Thyroid gland (tissue), 4 donors: ENCODE measurements at regions not wholly inside any gene's neighbourhood (a gene's known extent, or its start where the extent isn't known, plus 50 kb on each side); places are given as distances from the start of the nearest gene placed in this dataset.
A peak's percentile ranks its signal among the peaks of the same experiment; 100 is the strongest.
"Not testable (repeated sequence)": the region's sequence is repeated elsewhere in the genome, so short reads cannot be mapped to it uniquely, and the experiment has no call there.

Source experiments
- DNase-seq, 2 donors: peaks; one replicate each; pipeline ENCODE4 v3.0.0-alpha.2; 2019
- H3K27ac ChIP-seq, 3 donors: fragments of 200-600 bp; sonication (generic); 1 replicate in 2 of 3; 2 replicates in 1 of 3; pipeline ENCODE4 v1.5.1; 2016 to 2019; ENCODE audit warnings: mild to moderate bottlenecking in 1 of 3, moderate library complexity in 1 of 3
- H3K27me3 ChIP-seq: fragments of 200-600 bp; sonication (generic); one replicate; pipeline ENCODE4 v1.5.1; 2019
- H3K36me3 ChIP-seq, 2 donors: fragments of 200-600 bp; sonication (generic); one replicate each; pipeline ENCODE4 v1.5.1; 2016 to 2019
- H3K4me1 ChIP-seq, 2 donors: fragments of 200-600 bp; sonication (generic); one replicate each; pipeline ENCODE4 v1.5.1; 2017 to 2019
- H3K4me3 ChIP-seq, 3 donors: fragments of 200-600 bp; sonication (generic); replicated peaks in 1 of 3; 1 replicate in 2 of 3; 2 replicates in 1 of 3; pipeline ENCODE4 v1.5.1; 2016; ENCODE audit warnings: mild to moderate bottlenecking in 1 of 3
- H3K9me3 ChIP-seq: fragments of 200-600 bp; sonication (generic); one replicate; pipeline ENCODE4 v1.5.1; 2017
- POLR2A ChIP-seq, 2 donors: fragments of 450-650 bp; IDR thresholded peaks; one replicate each; pipeline ENCODE4 v1.6.1; 2017; ENCODE audit warnings: antibody characterized with exemption in 2 of 2, mild to moderate bottlenecking in 2 of 2, moderate library complexity in 1 of 2
- WGBS, 2 donors: methylation state at CpG; one replicate each; pipeline ENCODE4 v1.1.5; 2017; 5-methylcytosine and 5-hydroxymethylcytosine counted together
- intact Hi-C: fragments of 100-400 bp; cut with DNase I; formaldehyde crosslinking; loops from one replicate; pipeline ENCODE4 v1.15.1; 2023
- TF ChIP-seq, protein P1 (sequence below), 6 experiments: fragments of 200-600 bp in 3 of 6; fragments of 450-650 bp in 3 of 6; sonication (generic) in 3 of 6; IDR thresholded peaks; one replicate each; pipeline ENCODE4 v1.5.1; 2016 to 2019; ENCODE audit warnings: antibody characterized with exemption in 6 of 6, mild to moderate bottlenecking in 2 of 6, inconsistent platforms in 1 of 6, moderate library complexity in 1 of 6

DNA sequence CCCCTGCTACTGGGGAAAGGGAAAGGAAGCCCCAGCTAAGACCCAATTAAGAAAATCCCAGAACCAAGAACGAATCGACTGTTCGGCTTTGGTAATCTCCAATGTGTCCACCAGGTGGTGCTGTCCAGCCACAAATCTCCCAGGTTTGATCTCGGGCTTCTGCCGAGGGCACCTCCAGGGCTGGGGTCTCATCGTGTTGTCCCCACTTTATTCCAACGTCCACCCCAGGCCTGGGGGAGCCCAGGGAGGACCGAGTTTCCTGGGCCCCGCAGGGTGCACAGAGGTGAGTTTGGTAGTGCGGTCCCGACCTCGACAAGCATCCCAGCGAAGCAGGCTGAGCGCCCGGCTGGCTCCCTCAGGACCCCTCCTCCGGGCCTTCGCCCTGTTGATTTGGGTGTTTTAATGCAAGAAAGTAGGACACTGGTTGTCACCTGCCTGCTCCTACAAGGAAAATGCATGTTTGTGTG is 185.1 kb downstream of the GOLGA6L6 start:
- H3K27me3 ChIP-seq = no peaks in the 10 kb centered on the region
- DNase-seq = peak in 1 of 2 donors; percentile 43
- 70 to 72% methylated on average over 17 of the region's 17 CpGs for WGBS, 2 donors
- no peaks in the 10 kb centered on the region for H3K36me3 ChIP-seq
- H3K9me3 ChIP-seq = no peaks in the 10 kb centered on the region
- TF ChIP-seq POLR2A (IDR thresholded peaks at IDR 0.05) = no peak
- TF ChIP-seq, protein P1, sequence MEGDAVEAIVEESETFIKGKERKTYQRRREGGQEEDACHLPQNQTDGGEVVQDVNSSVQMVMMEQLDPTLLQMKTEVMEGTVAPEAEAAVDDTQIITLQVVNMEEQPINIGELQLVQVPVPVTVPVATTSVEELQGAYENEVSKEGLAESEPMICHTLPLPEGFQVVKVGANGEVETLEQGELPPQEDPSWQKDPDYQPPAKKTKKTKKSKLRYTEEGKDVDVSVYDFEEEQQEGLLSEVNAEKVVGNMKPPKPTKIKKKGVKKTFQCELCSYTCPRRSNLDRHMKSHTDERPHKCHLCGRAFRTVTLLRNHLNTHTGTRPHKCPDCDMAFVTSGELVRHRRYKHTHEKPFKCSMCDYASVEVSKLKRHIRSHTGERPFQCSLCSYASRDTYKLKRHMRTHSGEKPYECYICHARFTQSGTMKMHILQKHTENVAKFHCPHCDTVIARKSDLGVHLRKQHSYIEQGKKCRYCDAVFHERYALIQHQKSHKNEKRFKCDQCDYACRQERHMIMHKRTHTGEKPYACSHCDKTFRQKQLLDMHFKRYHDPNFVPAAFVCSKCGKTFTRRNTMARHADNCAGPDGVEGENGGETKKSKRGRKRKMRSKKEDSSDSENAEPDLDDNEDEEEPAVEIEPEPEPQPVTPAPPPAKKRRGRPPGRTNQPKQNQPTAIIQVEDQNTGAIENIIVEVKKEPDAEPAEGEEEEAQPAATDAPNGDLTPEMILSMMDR (IDR thresholded peaks at IDR 0.05) = peak; percentile 22 to 84 (median 48)
- H3K4me3 ChIP-seq = no peak overlapping the region
- intact Hi-C loops = no loop called here
- no peaks in the 10 kb centered on the region for H3K4me1 ChIP-seq
- H3K27ac ChIP-seq = no peak overlapping the region

DNA sequence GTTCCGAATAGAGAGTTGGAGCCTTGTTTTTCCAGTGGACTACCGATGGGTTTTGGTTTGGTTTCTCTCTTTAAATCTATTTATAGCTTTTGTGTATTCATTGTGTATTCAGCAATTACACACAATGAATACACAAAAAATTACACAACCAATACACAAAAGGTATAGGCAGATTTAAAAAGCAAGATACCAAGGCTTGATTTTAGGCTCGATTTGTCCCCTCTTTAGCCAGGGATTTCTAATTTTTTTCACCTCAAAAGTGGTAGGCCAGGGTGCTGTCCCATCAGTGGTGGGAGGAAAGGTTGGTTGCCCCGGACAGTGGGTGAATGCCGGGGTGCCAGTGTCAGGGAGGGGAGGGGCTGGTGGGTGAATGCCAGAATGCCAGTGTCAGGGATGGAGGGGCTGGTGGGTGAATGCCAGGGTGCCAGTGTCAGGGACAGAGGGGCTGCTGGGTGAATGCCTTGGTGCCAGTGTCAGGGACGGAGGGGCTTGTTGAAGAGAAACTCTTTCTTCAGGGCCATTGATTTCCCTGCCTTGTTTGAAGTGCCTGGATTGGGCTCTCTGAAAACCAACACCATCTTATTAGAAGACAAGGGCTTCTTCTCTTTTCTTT is 186.2 kb downstream of the GOLGA6L6 start:
- intact Hi-C loops = no loop called here
- TF ChIP-seq, protein P1 (IDR thresholded peaks at IDR 0.05) = no peak
- TF ChIP-seq POLR2A (IDR thresholded peaks at IDR 0.05) = no peak
- Histone ChIP-seq H3K4me1 (no peaks in the 10 kb centered on the region), H3K9me3 (no peaks in the 10 kb centered on the region), H3K27ac (no peak overlapping the region), H3K27me3 (no peaks in the 10 kb centered on the region), H3K36me3 (no peaks in the 10 kb centered on the region), H3K4me3 (no peak overlapping the region)
- no peak for DNase-seq
- 80 to 83% methylated on average over 6 of the region's 6 CpGs for WGBS, 2 donors

DNA sequence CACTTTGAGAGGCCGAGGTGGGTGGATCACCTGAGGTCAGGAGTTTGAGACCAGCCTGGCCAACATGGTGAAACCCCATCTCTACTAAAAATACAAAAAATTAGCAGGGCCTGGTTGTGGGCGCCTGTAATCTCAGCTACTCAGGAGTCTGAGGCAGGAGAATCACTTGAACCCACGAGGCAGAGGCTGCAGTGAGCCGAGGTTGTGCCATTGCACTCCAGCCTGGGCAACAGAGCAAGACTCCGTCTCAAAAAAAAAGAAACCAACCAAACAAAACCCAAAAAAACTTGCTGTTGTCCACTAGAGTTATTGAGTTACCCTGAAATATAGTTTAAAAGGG is 186.7 kb downstream of the GOLGA6L6 start:
- DNase-seq, H3K4me1 ChIP-seq, H3K27ac ChIP-seq, intact Hi-C loops, H3K4me3 ChIP-seq, H3K36me3 ChIP-seq, H3K27me3 ChIP-seq, H3K9me3 ChIP-seq: not testable (repeated sequence)
- 61 to 66% methylated on average over 5 of the region's 5 CpGs for WGBS, 2 donors

DNA sequence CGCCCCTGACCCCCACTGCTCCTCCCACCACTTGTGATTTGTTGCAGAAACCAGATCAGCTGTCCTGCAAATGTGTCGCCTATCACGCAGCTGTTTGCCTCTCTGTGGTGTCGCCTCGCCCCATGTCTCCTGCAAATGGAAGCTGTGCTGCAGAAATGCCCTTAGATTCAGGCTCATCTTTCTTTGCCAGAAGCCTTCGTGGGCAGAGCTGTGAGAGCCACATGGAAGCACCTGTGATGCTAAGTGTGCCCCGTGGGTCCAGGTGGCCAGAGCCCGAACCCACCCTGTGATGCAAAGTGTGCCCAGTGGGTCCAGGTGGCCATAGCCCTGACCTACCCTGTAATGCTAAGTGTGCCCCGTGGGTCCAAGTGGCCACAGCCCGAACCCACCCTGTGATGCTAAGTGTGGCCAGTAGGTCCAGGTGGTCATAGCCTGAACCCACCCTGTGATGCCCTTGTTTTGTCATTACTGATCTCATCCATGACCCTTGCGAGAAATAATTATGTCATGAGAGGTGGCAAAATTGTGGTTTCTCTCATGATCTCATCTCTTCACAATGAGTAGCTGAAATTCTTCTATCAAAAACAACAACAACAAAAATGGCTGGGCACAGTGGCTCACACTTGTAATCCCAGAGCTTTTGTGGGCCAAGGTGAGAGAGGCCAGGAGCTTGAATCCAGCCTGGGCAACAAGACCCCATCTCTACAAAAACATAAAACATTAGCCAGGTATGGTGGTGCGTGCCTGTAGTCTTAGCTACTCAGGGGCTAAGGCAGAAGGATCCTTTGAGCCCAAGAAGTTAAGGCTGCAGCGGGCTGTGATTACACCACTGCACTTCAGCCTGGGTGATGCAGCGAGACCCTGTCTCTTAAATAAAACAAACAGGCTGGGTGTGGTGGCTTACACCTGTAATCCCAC is 187.4 kb downstream of the GOLGA6L6 start:
- 72 to 73% methylated on average over 14 of the region's 14 CpGs for WGBS, 2 donors
- TF ChIP-seq, protein P1 (IDR thresholded peaks at IDR 0.05) = no peak
- TF ChIP-seq POLR2A (IDR thresholded peaks at IDR 0.05) = no peak
- Histone ChIP-seq H3K4me1 (no peaks in the 10 kb centered on the region), H3K9me3 (no peaks in the 10 kb centered on the region), H3K36me3 (no peaks in the 10 kb centered on the region), H3K4me3 (no peak overlapping the region), H3K27me3 (no peaks in the 10 kb centered on the region), H3K27ac (no peak overlapping the region)
- no peak for DNase-seq
- intact Hi-C loops = no loop called here

DNA sequence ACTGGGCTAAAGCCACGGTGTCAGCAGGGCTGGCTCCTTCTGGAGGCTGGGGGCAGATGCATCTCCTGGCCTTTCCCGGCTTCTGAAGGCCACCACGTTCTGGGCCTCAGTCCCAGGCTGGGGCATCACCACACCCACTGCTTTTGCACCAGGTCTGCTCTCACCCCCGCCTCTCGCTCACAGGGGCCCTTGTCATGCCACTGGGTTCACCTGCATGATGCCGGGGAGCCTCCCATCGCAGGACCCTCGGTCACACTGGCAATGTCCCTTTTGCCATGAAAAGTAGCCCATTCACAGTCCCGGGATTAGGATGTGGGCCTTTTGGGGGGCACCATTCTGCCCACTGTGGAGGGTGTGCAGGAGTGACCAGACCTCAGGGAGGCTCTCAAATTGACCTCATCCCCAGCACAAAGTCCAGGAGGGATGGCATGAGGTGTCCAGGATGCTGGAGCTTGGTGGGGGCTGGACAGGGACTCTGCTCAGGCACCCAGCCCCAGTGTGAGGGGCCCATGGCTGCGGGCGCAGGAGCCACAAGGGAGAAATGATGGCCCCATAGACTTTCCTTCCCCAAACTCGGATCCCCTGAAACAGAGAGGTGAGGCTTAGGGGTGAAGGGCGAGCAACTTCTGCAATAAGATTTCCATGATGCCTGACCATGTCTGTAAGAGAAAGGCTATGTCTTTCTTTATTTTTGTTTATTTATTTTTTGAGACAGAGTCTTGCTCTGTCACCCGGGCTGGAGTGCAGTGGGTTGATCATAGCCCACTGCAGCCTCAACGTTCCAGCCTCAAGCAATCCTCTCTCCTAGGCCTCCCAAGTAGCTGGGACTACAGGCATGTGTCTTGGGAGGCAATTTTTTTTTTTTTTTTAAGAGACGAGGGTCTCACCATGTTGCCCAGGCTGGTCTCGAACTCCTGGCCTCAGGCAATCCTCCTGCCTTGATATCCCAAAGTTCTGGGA is 189.1 kb downstream of the GOLGA6L6 start:
- Histone ChIP-seq H3K4me3 (no peak overlapping the region), H3K4me1 (no peaks in the 10 kb centered on the region), H3K27ac (no peak overlapping the region), H3K36me3 (no peaks in the 10 kb centered on the region), H3K9me3 (no peaks in the 10 kb centered on the region), H3K27me3 (no peaks in the 10 kb centered on the region)
- intact Hi-C loops = no loop called here
- DNase-seq = no peak
- no peak for TF ChIP-seq POLR2A (IDR thresholded peaks at IDR 0.05)
- TF ChIP-seq, protein P1 (IDR thresholded peaks at IDR 0.05) = no peak
- 67 to 82% methylated on average over 17 of the region's 17 CpGs for WGBS, 2 donors
